G401 (cell line): ENCODE measurements at regions not wholly inside any gene's neighbourhood (a gene's known extent, or its start where the extent isn't known, plus 50 kb on each side); places are given as distances from the start of the nearest gene placed in this dataset.

Experiments used
- DNase-seq: peaks from one replicate; pipeline ENCODE4 v3.0.0-alpha.2; 2015; ENCODE audit warnings: low spot score
- in situ Hi-C: cut with HindIII; loops from 2 replicates; pipeline ENCODE4 v1.10.0; 2016; ENCODE audit warnings: low sequenced_read_pairs, mixed read lengths

- no peak for DNase-seq
- in situ Hi-C loops, result no loop called here
Observed at GRCh38 chr3:135454890-135455289, 510.6 kb upstream of the PPP2R3A start.

GRCh38 chr3:135456108-135456790, 509.3 kb upstream of the PPP2R3A start:
- no peak for DNase-seq
- in situ Hi-C loops, result no loop called here

DNA sequence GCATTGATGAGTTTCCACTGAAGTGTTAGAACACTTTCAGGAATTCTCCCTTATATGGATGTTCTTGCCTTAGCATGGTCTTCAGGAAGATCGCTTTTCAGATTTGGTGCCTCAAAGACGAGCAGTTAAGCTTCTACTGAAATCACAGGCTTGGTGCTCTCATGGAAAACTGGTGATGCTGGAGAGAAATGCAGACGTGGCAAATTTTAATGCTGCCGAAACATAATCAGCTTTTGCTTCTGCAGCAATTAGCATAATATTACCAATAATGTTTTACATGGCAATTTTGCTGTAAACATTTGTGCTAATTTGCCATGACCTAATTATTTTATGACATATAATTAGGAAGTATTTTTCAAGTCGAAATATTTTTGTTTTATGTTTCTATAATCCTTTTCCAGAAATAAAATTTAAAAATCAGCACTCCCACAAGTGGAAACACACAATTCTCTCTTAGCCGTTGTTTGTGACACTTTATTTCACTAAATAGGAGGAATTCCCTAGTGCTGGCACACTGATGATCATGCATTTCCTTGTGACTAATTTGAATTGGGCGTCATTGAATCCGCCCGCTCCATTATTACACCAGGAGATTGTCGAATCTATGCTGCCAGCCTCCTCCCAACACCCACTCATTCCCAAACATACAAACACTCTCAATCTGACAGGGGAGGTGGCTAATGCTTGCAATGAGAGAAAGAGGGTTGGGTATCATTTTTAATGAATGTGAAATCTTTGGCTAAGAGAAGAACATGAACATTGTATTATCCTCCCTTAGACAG, 506.8 kb upstream of the PPP2R3A start:
- in situ Hi-C loops, result no loop called here
- no peak for DNase-seq

- in situ Hi-C loops, result no loop called here
- DNase-seq, result no peak
Observed at GRCh38 chr3:135460273-135460672, 505.3 kb upstream of the PPP2R3A start.

DNA sequence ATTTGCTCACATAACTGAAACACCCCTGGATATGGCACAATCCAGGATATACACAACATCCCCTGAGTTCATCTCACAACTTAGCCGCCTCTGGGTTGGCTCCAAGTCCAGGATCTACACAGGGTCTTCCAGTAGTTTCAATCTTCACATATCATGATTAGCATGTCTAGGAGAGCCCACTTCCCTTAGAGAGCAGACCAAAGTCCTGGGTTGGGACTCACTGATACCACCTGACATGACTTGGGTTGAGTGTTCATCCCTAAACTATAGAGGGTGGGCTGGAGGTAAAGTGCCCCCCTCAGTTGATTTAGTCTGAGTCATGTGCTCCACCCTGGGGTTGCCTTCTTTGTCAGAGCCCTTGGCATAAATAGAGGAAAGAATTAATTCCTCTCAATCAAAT, 493.6 kb upstream of the PPP2R3A start:
- DNase-seq, result no peak
- in situ Hi-C loops, result no loop called here

DNA sequence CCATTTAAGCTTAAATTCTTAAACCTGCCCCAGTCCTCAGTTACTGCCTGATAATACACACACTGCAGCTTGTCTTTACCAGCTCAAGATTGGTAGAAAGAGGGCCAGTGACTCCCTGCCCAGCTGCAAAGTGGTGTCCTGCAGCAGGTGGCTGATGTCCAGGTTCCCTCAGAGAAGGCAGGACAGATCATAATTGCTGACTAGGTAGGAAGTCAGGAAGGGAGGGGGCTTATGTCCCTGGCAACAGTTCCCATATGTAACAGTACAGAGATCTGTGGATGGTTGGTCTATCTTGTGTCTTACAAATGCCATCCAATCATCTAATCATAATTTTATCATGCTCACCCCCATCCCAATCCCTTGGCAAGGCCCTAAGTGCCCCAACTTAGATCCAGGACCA, 492.1 kb upstream of the PPP2R3A start:
- DNase-seq, result no peak

DNA sequence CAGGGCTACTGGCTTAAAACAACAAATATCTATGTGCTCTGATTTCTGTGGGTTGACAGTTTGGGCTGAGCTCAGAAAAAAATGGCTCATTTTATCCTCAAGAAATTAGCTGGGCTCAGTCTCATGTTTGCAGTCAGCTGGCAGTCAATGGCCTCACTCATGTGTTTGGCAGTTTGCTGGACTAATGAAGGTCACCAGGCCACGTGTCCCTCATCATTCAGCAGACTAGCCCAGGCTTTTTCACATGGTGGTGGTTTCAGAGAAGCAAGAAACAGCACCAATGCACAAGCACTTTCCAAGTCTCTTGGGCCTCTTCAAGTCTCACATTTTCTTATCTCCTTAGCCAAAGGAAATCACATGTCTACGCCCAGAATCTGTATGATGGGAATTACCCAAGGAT, 478.3 kb upstream of the PPP2R3A start:
- DNase-seq, result no peak
- in situ Hi-C loops, result no loop called here

More for the DNA sequence above, 492.1 kb upstream of the PPP2R3A start:
- in situ Hi-C loops, result no loop called here

GRCh38 chr3:135490219-135490915, 475.2 kb upstream of the PPP2R3A start:
- in situ Hi-C loops, result no loop called here
- peak; percentile 57 for DNase-seq

- in situ Hi-C loops, result no loop called here
- DNase-seq, result peak; percentile 49
Observed at GRCh38 chr3:135491491-135492205, 473.9 kb upstream of the PPP2R3A start.

GRCh38 chr3:135495891-135496290, 469.6 kb upstream of the PPP2R3A start:
- in situ Hi-C loops, result no loop called here
- no peak for DNase-seq

GRCh38 chr3:135497979-135498378, 467.5 kb upstream of the PPP2R3A start:
- in situ Hi-C loops, result no loop called here
- DNase-seq, result no peak

DNA sequence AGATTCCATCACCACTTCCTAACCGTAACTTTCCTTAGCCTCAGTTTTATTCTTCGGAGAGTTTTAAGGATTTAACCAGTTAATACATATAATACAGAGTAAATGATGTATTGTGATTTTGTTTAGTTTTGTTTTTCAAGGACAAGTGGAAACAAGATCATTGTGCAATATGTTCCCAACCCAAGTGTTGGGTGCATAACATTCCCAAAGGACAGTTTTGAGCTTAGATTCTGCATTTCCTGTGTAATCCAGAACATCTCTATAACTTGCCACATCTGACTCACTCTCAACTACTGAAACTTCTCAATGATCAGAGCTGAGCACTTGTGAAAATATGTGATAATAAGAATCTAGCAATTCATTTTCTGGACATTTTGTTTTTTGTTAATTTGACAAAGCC, 466.1 kb upstream of the PPP2R3A start:
- in situ Hi-C loops, result no loop called here
- DNase-seq, result no peak

DNA sequence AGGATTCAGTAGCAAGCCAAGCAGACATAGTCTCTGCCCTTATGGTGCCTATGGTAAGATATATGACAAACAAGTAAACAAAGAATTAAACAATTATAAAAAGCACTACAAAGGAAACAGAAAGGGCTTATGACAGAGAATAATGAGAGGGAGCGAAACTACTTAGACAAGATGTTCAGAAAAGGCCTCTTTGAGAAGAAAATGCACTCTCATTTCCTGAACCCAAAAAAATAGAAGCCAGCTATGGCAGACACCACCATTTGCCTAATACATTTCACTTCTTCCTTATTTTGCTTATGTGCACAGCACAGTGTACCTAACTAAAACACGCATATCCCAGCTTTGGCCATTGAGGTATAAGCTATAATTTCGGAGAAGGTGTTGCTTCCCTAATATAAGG, 465.5 kb upstream of the PPP2R3A start:
- in situ Hi-C loops, result no loop called here

DNA sequence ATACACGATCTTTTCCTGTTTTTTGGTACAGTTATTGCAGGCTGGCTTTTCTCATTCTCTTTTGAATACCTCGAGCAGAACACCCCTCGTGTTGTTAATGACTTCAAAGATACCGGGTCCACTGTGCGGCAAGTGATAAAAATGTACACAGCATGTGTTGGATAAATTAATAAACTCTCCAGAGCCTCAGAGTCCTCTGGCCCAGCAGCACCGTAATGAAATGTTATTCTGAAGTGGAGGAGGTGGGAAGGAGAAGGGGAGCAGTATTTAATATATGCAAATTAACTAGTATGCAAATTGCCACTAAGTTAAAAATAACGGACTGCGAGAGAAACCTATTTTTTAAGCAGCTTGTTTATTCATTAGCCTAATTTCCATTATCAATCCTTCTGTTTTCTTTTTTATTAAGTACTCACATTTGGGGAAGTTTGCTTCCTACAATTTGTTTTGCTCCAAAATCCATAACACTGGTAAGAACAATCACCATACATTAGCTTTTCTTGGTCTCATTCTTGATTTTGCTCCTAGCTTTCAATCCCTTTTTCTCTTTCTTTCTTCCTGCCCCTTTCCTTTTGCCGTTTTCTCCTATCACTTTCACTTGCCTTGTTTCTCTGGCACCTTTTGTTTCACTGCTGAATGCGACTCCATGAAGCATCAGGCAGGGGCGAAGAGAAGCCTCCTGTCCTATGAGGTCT, 462.3 kb upstream of the PPP2R3A start:
- in situ Hi-C loops, result no loop called here
- no peak for DNase-seq

More for the DNA sequence above, 465.5 kb upstream of the PPP2R3A start:
- no peak for DNase-seq

GRCh38 chr3:135503760-135504686, 461.5 kb upstream of the PPP2R3A start:
- DNase-seq, result peak; percentile 88
- in situ Hi-C loops, result no loop called here

- no peak for DNase-seq
Observed at GRCh38 chr3:135513106-135514059, 452.1 kb upstream of the PPP2R3A start.

DNA sequence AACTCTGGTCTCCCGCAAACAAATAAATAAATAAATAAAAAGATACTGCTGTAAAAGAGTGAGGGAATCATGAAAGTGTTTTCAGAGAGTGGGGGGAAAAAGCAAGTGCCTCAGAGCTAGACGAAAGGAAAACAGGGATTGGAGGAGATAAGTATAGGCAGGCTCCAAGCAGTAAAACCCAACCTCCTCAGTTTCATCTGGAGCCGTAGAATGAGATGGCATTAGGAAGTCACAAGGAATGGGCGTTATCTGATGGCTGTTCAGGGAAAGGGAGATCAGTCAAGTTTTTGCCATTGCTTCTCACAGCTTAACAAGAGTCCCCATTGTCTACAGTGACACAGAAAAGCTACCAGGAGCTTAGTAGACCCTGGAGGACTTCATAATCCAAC, 451.5 kb upstream of the PPP2R3A start:
- no peak for DNase-seq
- in situ Hi-C loops, result no loop called here

More at GRCh38 chr3:135513106-135514059, 452.1 kb upstream of the PPP2R3A start:
- in situ Hi-C loops, result no loop called here
